WTC11 (cell line): ENCODE measurements at regions not wholly inside any gene's neighbourhood (a gene's known extent, or its start where the extent isn't known, plus 50 kb on each side); places are given as distances from the start of the nearest gene placed in this dataset.

Experiments
- ARID4B ChIP-seq: sonication (generic); formaldehyde crosslinking; IDR thresholded peaks from 2 replicates; pipeline ENCODE4 v1.8.0; 2023; ENCODE audit warnings: missing genetic modification reagents, mild to moderate bottlenecking, borderline replicate concordance
- E2F4 ChIP-seq: sonication (generic); formaldehyde crosslinking; IDR thresholded peaks from 2 replicates; pipeline ENCODE4 v1.8.1; 2022; ENCODE audit warnings: low read depth, mild to moderate bottlenecking, moderate library complexity, missing genetic modification reagents, borderline replicate concordance
- JUN ChIP-seq: sonication (generic); formaldehyde crosslinking; IDR thresholded peaks from 2 replicates; pipeline ENCODE4 v1.8.0; 2023; ENCODE audit warnings: mild to moderate bottlenecking, missing genetic modification reagents
- MLX ChIP-seq: sonication (generic); formaldehyde crosslinking; IDR thresholded peaks from 2 replicates; pipeline ENCODE4 v1.8.1; 2023; ENCODE audit warnings: mild to moderate bottlenecking, missing genetic modification reagents, moderate library complexity
- NFYB ChIP-seq: sonication (generic); formaldehyde crosslinking; conservative IDR thresholded peaks from 2 replicates; pipeline ENCODE4 v1.8.0; 2022; ENCODE audit warnings: low read depth, missing genetic modification reagents
- TEAD1 ChIP-seq: sonication (generic); formaldehyde crosslinking; IDR thresholded peaks from 2 replicates; pipeline ENCODE4 v1.8.0; 2022; ENCODE audit warnings: mild to moderate bottlenecking, missing genetic modification reagents
- USF1 ChIP-seq: sonication (generic); formaldehyde crosslinking; IDR thresholded peaks from 2 replicates; pipeline ENCODE4 v1.8.0; 2022; ENCODE audit warnings: mild to moderate bottlenecking, missing genetic modification reagents
- USF2 ChIP-seq: sonication (generic); formaldehyde crosslinking; IDR thresholded peaks from 2 replicates; pipeline ENCODE4 v1.8.1; 2023; ENCODE audit warnings: mild to moderate bottlenecking, missing genetic modification reagents, moderate library complexity
- ZNF281 ChIP-seq: sonication (generic); formaldehyde crosslinking; IDR thresholded peaks from 2 replicates; pipeline ENCODE4 v1.8.0; 2023; ENCODE audit warnings: mild to moderate bottlenecking, missing genetic modification reagents
- ZNF317 ChIP-seq: sonication (generic); formaldehyde crosslinking; IDR thresholded peaks from 2 replicates; pipeline ENCODE4 v1.8.1; 2023; ENCODE audit warnings: low read depth, mild to moderate bottlenecking, moderate library complexity, missing genetic modification reagents, borderline replicate concordance
- TF ChIP-seq, protein P1 (sequence below): sonication (generic); formaldehyde crosslinking; conservative IDR thresholded peaks from 2 replicates; pipeline ENCODE4 v1.8.1; 2022; ENCODE audit warnings: mild to moderate bottlenecking, missing genetic modification reagents
- TF ChIP-seq, protein P2 (sequence below): fragments of 200-600 bp; IDR thresholded peaks from 2 replicates; pipeline ENCODE4 v1.8.0; 2022; ENCODE audit warnings: antibody characterized with exemption
- TF ChIP-seq, protein P3 (sequence below): sonication (generic); formaldehyde crosslinking; IDR thresholded peaks from 2 replicates; pipeline ENCODE4 v1.8.0; 2022; ENCODE audit warnings: mild to moderate bottlenecking, missing genetic modification reagents

GRCh38 chrX:113289503-113289902, 448.9 kb upstream of the AMOT start:
- TF ChIP-seq, protein P1, sequence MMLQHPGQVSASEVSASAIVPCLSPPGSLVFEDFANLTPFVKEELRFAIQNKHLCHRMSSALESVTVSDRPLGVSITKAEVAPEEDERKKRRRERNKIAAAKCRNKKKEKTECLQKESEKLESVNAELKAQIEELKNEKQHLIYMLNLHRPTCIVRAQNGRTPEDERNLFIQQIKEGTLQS = no peak
- TF ChIP-seq NFYB (CRISPR knock-in tag) (no peak), USF2 (CRISPR knock-in tag) (no peak), USF1 (no peak), E2F4 (CRISPR knock-in tag) (no peak), JUN (CRISPR knock-in tag) (no peak), ZNF317 (CRISPR knock-in tag) (no peak), ARID4B (CRISPR knock-in tag) (no peak), TEAD1 (no peak), MLX (CRISPR knock-in tag) (no peak), ZNF281 (no peak)
- TF ChIP-seq, protein P2, sequence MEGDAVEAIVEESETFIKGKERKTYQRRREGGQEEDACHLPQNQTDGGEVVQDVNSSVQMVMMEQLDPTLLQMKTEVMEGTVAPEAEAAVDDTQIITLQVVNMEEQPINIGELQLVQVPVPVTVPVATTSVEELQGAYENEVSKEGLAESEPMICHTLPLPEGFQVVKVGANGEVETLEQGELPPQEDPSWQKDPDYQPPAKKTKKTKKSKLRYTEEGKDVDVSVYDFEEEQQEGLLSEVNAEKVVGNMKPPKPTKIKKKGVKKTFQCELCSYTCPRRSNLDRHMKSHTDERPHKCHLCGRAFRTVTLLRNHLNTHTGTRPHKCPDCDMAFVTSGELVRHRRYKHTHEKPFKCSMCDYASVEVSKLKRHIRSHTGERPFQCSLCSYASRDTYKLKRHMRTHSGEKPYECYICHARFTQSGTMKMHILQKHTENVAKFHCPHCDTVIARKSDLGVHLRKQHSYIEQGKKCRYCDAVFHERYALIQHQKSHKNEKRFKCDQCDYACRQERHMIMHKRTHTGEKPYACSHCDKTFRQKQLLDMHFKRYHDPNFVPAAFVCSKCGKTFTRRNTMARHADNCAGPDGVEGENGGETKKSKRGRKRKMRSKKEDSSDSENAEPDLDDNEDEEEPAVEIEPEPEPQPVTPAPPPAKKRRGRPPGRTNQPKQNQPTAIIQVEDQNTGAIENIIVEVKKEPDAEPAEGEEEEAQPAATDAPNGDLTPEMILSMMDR = no peak
- TF ChIP-seq, protein P3, sequence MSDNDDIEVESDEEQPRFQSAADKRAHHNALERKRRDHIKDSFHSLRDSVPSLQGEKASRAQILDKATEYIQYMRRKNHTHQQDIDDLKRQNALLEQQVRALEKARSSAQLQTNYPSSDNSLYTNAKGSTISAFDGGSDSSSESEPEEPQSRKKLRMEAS (CRISPR knock-in tag) = no peak
